Hypothalamus (tissue), 51 donors: ENCODE measurements at regions not wholly inside any gene's neighbourhood (a gene's known extent, or its start where the extent isn't known, plus 50 kb on each side); places are given as distances from the start of the nearest gene placed in this dataset.

ENCODE experiments used
- DNase-seq, 51 donors: peaks; one replicate each; lab custom pipeline; 2025; lab: John Stamatoyannopoulos, UW

- DNase-seq: no peak
Measured at GRCh38 chr16:79498928-79499327, 101.6 kb downstream of the MAF start.

GRCh38 chr16:79497606-79498350 is 102.8 kb downstream of the MAF start:
- no peak for DNase-seq

- no peak for DNase-seq
Measured at GRCh38 chr16:79493911-79494310, 106.6 kb downstream of the MAF start.

GRCh38 chr16:79492036-79492435 is 108.5 kb downstream of the MAF start:
- DNase-seq: no peak

GRCh38 chr16:79485020-79485419 is 115.5 kb downstream of the MAF start:
- DNase-seq: no peak

GRCh38 chr16:79484237-79484636 is 116.3 kb downstream of the MAF start:
- DNase-seq: no peak

- DNase-seq: no peak
Measured at GRCh38 chr16:79483336-79483735, 117.2 kb downstream of the MAF start.

GRCh38 chr16:79482011-79482410 is 118.5 kb downstream of the MAF start:
- peak in 1 of 51 donors; percentile 27 for DNase-seq

- DNase-seq: no peak
Measured at GRCh38 chr16:79480929-79481328, 119.6 kb downstream of the MAF start.

GRCh38 chr16:79480056-79480455 is 120.5 kb downstream of the MAF start:
- DNase-seq: no peak

GRCh38 chr16:79476580-79476979 is 124.0 kb downstream of the MAF start:
- no peak for DNase-seq

- no peak for DNase-seq
Measured at GRCh38 chr16:79475841-79476240, 124.7 kb downstream of the MAF start.

- no peak for DNase-seq
Measured at GRCh38 chr16:79473456-79473855, 127.1 kb downstream of the MAF start.

GRCh38 chr16:79472426-79472825 is 128.1 kb downstream of the MAF start:
- no peak for DNase-seq

GRCh38 chr16:79469999-79470398 is 130.5 kb downstream of the MAF start:
- no peak for DNase-seq

GRCh38 chr16:79468631-79469030 is 131.9 kb downstream of the MAF start:
- no peak for DNase-seq

GRCh38 chr16:79468121-79468552 is 132.4 kb downstream of the MAF start:
- no peak for DNase-seq

GRCh38 chr16:79466111-79466510 is 134.4 kb downstream of the MAF start:
- DNase-seq: no peak

GRCh38 chr16:79463841-79464240 is 136.7 kb downstream of the MAF start:
- DNase-seq: no peak

- no peak for DNase-seq
Measured at GRCh38 chr16:79456036-79456435, 144.5 kb downstream of the MAF start.

- no peak for DNase-seq
Measured at GRCh38 chr16:79452671-79453070, 147.9 kb downstream of the MAF start.

GRCh38 chr16:79451196-79451816 is 149.2 kb downstream of the MAF start:
- DNase-seq: no peak
